ENCODE measurements at regions not wholly inside any gene's neighbourhood (a gene's known extent, or its start where the extent isn't known, plus 50 kb on each side); places are given as distances from the start of the nearest gene placed in this dataset.

GRCh38 chr14:65226824-65227604, 124.7 kb upstream of the MAX start (continued):
- TF ChIP-seq, protein P1, sequence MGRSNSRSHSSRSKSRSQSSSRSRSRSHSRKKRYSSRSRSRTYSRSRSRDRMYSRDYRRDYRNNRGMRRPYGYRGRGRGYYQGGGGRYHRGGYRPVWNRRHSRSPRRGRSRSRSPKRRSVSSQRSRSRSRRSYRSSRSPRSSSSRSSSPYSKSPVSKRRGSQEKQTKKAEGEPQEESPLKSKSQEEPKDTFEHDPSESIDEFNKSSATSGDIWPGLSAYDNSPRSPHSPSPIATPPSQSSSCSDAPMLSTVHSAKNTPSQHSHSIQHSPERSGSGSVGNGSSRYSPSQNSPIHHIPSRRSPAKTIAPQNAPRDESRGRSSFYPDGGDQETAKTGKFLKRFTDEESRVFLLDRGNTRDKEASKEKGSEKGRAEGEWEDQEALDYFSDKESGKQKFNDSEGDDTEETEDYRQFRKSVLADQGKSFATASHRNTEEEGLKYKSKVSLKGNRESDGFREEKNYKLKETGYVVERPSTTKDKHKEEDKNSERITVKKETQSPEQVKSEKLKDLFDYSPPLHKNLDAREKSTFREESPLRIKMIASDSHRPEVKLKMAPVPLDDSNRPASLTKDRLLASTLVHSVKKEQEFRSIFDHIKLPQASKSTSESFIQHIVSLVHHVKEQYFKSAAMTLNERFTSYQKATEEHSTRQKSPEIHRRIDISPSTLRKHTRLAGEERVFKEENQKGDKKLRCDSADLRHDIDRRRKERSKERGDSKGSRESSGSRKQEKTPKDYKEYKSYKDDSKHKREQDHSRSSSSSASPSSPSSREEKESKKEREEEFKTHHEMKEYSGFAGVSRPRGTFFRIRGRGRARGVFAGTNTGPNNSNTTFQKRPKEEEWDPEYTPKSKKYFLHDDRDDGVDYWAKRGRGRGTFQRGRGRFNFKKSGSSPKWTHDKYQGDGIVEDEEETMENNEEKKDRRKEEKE (IDR thresholded peaks at IDR 0.05), result no peak
- no peak; the same call in 1 of the 2 replicates for TF ChIP-seq ZNF777 (CRISPR knock-in tag; IDR thresholded peaks at IDR 0.05)
- no peak for TF ChIP-seq PLRG1 (conservative IDR thresholded peaks at IDR 0.05)
- TF ChIP-seq ZC3H13 (CRISPR knock-in tag; IDR thresholded peaks at IDR 0.05), result no peak
- peak; percentile 46; the same call in 1 of the 2 replicates for TF ChIP-seq ZFP82 (CRISPR knock-in tag; IDR thresholded peaks at IDR 0.05; ENCODE audit: borderline replicate concordance)
- peak; percentile 94 for TF ChIP-seq CEBPG (CRISPR knock-in tag; IDR thresholded peaks at IDR 0.05)
- no peak for TF ChIP-seq TRIM22 (IDR thresholded peaks at IDR 0.05)
- no peak for TF ChIP-seq ZNF550 (CRISPR knock-in tag; IDR thresholded peaks at IDR 0.05; ENCODE audit: borderline replicate concordance)
- 0 out of 2 replicates have a peak, but pooled peaks have one; percentile 5 for TF ChIP-seq JUND (CRISPR knock-in tag; IDR thresholded peaks at IDR 0.05)
- peak; percentile 85 for TF ChIP-seq NKX3-1 (CRISPR knock-in tag; IDR thresholded peaks at IDR 0.05)
- TF ChIP-seq SALL1 (CRISPR knock-in tag; IDR thresholded peaks at IDR 0.05), result peak; percentile 75
- TF ChIP-seq ZNF281 (CRISPR knock-in tag; IDR thresholded peaks at IDR 0.05; ENCODE audit: borderline replicate concordance), result no peak
- TF ChIP-seq ZBTB44 (CRISPR knock-in tag; IDR thresholded peaks at IDR 0.05), result no peak
- TF ChIP-seq MIER2 (CRISPR knock-in tag; IDR thresholded peaks at IDR 0.05), result peak; percentile 17; the same call in 1 of the 2 replicates
- TF ChIP-seq, protein P2, sequence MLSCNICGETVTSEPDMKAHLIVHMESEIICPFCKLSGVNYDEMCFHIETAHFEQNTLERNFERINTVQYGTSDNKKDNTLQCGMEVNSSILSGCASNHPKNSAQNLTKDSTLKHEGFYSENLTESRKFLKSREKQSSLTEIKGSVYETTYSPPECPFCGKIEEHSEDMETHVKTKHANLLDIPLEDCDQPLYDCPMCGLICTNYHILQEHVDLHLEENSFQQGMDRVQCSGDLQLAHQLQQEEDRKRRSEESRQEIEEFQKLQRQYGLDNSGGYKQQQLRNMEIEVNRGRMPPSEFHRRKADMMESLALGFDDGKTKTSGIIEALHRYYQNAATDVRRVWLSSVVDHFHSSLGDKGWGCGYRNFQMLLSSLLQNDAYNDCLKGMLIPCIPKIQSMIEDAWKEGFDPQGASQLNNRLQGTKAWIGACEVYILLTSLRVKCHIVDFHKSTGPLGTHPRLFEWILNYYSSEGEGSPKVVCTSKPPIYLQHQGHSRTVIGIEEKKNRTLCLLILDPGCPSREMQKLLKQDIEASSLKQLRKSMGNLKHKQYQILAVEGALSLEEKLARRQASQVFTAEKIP (CRISPR knock-in tag; IDR thresholded peaks at IDR 0.05; ENCODE audit: borderline replicate concordance), result no peak
- TF ChIP-seq ZNF367 (CRISPR knock-in tag; IDR thresholded peaks at IDR 0.05; ENCODE audit: borderline replicate concordance), result no peak
- peak; percentile 53; the same call in 1 of the 2 replicates for TF ChIP-seq ZNF772 (CRISPR knock-in tag; IDR thresholded peaks at IDR 0.05)
- no peak for TF ChIP-seq NONO (IDR thresholded peaks at IDR 0.05)
- no peak for TF ChIP-seq NONO (CRISPR knock-in tag; conservative IDR thresholded peaks at IDR 0.05)
